ENCODE measurements at regions not wholly inside any gene's neighbourhood (a gene's known extent, or its start where the extent isn't known, plus 50 kb on each side); places are given as distances from the start of the nearest gene placed in this dataset.

DNA sequence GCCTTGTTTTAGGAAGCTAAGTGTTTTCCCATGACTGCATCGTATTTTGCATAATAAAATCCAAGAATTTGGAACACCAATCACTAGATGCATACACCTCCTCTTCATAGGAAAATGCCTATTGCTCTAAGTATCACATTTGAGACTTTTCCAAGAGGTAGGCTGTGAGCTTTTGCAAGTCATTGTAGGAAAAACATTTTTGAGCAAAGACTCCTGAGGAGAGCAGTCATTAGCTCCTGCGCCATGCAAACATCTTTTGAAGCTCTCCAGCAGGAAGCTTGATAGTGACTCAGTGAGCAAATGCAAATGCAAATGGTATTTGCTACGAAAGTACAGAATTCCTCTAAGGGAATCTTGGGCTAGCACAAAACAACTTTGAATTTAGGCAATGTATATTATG, 750.4 kb downstream of the QKI start:
- H3K4me3 ChIP-seq (ENCODE audit: low read length), result no peak overlapping the region
- TF ChIP-seq EP300 (conservative IDR thresholded peaks at IDR 0.05; ENCODE audit: poor library complexity, severe bottlenecking) (no peak), MXI1 (conservative IDR thresholded peaks at IDR 0.05; ENCODE audit: poor library complexity, severe bottlenecking) (no peak), RAD21 (conservative IDR thresholded peaks at IDR 0.05) (no peak), POLR2AphosphoS5 (IDR thresholded peaks at IDR 0.05) (no peak), SMC3 (conservative IDR thresholded peaks at IDR 0.05; ENCODE audit: poor library complexity) (no peak), EZH2 (IDR thresholded peaks at IDR 0.05; ENCODE audit: borderline replicate concordance, insufficient read depth, low read length, poor library complexity, severe bottlenecking) (no peak), TAF1 (IDR thresholded peaks at IDR 0.05; ENCODE audit: low read depth) (no peak)
- TF ChIP-seq, protein P1, sequence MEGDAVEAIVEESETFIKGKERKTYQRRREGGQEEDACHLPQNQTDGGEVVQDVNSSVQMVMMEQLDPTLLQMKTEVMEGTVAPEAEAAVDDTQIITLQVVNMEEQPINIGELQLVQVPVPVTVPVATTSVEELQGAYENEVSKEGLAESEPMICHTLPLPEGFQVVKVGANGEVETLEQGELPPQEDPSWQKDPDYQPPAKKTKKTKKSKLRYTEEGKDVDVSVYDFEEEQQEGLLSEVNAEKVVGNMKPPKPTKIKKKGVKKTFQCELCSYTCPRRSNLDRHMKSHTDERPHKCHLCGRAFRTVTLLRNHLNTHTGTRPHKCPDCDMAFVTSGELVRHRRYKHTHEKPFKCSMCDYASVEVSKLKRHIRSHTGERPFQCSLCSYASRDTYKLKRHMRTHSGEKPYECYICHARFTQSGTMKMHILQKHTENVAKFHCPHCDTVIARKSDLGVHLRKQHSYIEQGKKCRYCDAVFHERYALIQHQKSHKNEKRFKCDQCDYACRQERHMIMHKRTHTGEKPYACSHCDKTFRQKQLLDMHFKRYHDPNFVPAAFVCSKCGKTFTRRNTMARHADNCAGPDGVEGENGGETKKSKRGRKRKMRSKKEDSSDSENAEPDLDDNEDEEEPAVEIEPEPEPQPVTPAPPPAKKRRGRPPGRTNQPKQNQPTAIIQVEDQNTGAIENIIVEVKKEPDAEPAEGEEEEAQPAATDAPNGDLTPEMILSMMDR (IDR thresholded peaks at IDR 0.05; ENCODE audit: poor library complexity, severe bottlenecking), result no peak
- TF ChIP-seq, protein P2, sequence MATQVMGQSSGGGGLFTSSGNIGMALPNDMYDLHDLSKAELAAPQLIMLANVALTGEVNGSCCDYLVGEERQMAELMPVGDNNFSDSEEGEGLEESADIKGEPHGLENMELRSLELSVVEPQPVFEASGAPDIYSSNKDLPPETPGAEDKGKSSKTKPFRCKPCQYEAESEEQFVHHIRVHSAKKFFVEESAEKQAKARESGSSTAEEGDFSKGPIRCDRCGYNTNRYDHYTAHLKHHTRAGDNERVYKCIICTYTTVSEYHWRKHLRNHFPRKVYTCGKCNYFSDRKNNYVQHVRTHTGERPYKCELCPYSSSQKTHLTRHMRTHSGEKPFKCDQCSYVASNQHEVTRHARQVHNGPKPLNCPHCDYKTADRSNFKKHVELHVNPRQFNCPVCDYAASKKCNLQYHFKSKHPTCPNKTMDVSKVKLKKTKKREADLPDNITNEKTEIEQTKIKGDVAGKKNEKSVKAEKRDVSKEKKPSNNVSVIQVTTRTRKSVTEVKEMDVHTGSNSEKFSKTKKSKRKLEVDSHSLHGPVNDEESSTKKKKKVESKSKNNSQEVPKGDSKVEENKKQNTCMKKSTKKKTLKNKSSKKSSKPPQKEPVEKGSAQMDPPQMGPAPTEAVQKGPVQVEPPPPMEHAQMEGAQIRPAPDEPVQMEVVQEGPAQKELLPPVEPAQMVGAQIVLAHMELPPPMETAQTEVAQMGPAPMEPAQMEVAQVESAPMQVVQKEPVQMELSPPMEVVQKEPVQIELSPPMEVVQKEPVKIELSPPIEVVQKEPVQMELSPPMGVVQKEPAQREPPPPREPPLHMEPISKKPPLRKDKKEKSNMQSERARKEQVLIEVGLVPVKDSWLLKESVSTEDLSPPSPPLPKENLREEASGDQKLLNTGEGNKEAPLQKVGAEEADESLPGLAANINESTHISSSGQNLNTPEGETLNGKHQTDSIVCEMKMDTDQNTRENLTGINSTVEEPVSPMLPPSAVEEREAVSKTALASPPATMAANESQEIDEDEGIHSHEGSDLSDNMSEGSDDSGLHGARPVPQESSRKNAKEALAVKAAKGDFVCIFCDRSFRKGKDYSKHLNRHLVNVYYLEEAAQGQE (IDR thresholded peaks at IDR 0.05; ENCODE audit: borderline replicate concordance), result no peak
- no peak overlapping the region for H3K9ac ChIP-seq (ENCODE audit: low read length)
- H3F3A ChIP-seq (ENCODE audit: insufficient read depth, low read length, poor library complexity, severe bottlenecking), result no peaks in the 10 kb centered on the region
- no peaks in the 10 kb centered on the region for H4K20me1 ChIP-seq (ENCODE audit: insufficient read depth)
- no peaks in the 10 kb centered on the region for H3K27me3 ChIP-seq (ENCODE audit: insufficient read depth, low read depth, low read length)
- H3K9me2 ChIP-seq (ENCODE audit: insufficient read depth, low read length), result no peaks in the 10 kb centered on the region
- H3K9me3 ChIP-seq (ENCODE audit: low read length), result no peaks in the 10 kb centered on the region
- no peaks in the 10 kb centered on the region for H3K79me2 ChIP-seq (replicated peaks; ENCODE audit: insufficient read depth, low read length)
- H2AFZ ChIP-seq (ENCODE audit: low read depth, low read length), result no peak overlapping the region
- H3K4me2 ChIP-seq (ENCODE audit: low read length), result no peak overlapping the region
- H3K36me3 ChIP-seq (ENCODE audit: insufficient read depth, low read length), result no peaks in the 10 kb centered on the region
- no peak overlapping the region for H3K27ac ChIP-seq (ENCODE audit: low read length)

DNA sequence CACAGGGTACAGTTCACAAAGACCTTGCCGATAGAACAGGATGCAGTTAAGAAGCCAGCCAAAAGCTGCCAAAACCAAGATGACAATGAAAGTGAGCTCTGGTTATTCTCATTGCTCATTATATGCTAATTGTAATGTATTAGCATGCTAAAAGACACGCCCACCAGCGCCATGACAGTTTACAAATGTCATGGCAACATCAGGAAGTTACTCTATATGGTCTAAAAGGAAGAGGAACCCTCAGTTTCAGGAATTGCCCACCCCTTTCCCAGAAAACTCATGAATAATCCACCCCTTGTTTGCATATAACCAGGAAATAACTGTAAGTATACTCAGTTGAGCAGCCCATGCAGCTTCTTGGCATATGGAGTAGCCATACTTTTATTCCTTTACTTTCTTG, 748.7 kb downstream of the QKI start:
- no peak overlapping the region for H3K4me2 ChIP-seq (ENCODE audit: low read length)
- H3F3A ChIP-seq (ENCODE audit: insufficient read depth, low read length, poor library complexity, severe bottlenecking), result no peaks in the 10 kb centered on the region
- TF ChIP-seq SMC3 (conservative IDR thresholded peaks at IDR 0.05; ENCODE audit: poor library complexity) (no peak), MXI1 (conservative IDR thresholded peaks at IDR 0.05; ENCODE audit: poor library complexity, severe bottlenecking) (no peak), EZH2 (IDR thresholded peaks at IDR 0.05; ENCODE audit: borderline replicate concordance, insufficient read depth, low read length, poor library complexity, severe bottlenecking) (no peak), POLR2AphosphoS5 (IDR thresholded peaks at IDR 0.05) (no peak), TAF1 (IDR thresholded peaks at IDR 0.05; ENCODE audit: low read depth) (no peak), EP300 (conservative IDR thresholded peaks at IDR 0.05; ENCODE audit: poor library complexity, severe bottlenecking) (no peak), RAD21 (conservative IDR thresholded peaks at IDR 0.05) (no peak)
- TF ChIP-seq, protein P1 (IDR thresholded peaks at IDR 0.05; ENCODE audit: poor library complexity, severe bottlenecking), result no peak
- TF ChIP-seq, protein P2 (IDR thresholded peaks at IDR 0.05; ENCODE audit: borderline replicate concordance), result no peak
- no peak overlapping the region for H2AFZ ChIP-seq (ENCODE audit: low read depth, low read length)
- H3K9me2 ChIP-seq (ENCODE audit: insufficient read depth, low read length), result no peaks in the 10 kb centered on the region
- no peak overlapping the region for H3K4me3 ChIP-seq (ENCODE audit: low read length)
- no peaks in the 10 kb centered on the region for H4K20me1 ChIP-seq (ENCODE audit: insufficient read depth)
- no peaks in the 10 kb centered on the region for H3K27me3 ChIP-seq (ENCODE audit: insufficient read depth, low read depth, low read length)
- H3K27ac ChIP-seq (ENCODE audit: low read length), result no peak overlapping the region
- no peaks in the 10 kb centered on the region for H3K36me3 ChIP-seq (ENCODE audit: insufficient read depth, low read length)
- H3K9me3 ChIP-seq (ENCODE audit: low read length), result no peaks in the 10 kb centered on the region
- no peaks in the 10 kb centered on the region for H3K79me2 ChIP-seq (replicated peaks; ENCODE audit: insufficient read depth, low read length)
- H3K9ac ChIP-seq (ENCODE audit: low read length), result no peak overlapping the region

Data from neural cell (in vitro differentiated cells).